Glomerular endothelial cell (primary cell): ENCODE measurements at regions not wholly inside any gene's neighbourhood (a gene's known extent, or its start where the extent isn't known, plus 50 kb on each side); places are given as distances from the start of the nearest gene placed in this dataset.
"Not testable (repeated sequence)": the region's sequence is repeated elsewhere in the genome, so short reads cannot be mapped to it uniquely, and the experiment has no call there.

Experiments used
- DNase-seq: peaks from one replicate; pipeline ENCODE4 v3.0.0-alpha.2; 2011; ENCODE audit warnings: low read depth, low spot score; ENCODE audit errors: extremely low read depth

GRCh38 chr14:44453433-44454171, 53.5 kb downstream of the FSCB start:
- no peak for DNase-seq

DNA sequence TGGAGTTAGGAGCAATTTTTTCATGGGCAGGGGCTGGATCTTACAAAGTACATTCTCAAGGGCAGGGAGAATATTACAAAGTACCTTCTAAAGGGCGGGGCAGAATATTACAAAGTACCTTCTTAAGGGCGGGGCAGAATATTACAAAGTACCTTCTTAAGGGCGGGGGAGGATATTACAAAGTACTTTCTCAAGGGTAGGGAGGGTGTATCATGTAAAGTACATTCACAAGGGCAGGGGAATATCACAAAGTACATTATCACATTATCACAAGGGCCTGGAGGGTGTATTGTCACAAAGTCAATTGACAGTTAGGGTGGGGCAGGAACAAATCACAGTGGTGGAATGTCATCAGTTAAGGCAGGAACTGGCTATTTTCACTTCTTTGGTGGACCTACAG, 56.9 kb downstream of the FSCB start:
- not testable (repeated sequence) for DNase-seq

DNA sequence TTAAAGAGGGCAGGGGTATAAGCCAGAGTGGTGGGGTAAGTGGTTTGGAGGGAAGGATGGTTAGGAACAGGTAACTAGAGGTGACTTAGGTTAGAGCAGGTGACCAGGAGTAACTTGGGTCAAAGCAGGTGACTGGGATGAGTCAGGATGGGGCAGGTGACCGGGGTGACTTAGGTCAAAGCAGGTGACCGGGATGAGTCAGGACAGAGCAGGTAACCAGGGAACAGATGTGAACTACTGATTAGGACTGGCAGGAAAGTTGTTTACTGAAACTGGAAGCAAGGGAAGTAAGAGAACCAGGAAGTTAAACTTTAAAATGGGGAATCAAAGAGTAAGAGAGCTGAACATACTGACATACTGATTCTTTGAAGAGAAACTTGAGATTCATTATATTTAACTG, 57.4 kb downstream of the FSCB start:
- DNase-seq = no peak

DNA sequence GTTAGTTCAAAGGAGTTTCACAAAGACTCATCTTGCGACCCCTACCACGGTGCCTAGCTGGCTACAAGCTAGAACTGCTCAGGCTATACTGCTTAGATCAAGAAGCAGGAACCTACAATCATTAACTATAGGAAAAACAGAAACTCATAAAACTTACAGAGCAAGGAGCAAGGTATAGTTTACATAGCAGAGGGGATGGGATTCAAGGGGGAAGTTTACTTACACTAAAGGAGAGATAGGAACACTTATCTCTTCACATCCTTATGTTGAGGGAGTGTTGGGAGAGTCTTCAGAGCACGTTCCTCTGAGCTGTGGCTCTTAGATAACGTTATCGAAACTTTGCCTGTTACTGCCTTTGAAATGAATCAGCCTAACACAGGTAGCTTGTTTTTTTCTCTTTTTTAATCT, 58.1 kb downstream of the FSCB start:
- no peak for DNase-seq

DNA sequence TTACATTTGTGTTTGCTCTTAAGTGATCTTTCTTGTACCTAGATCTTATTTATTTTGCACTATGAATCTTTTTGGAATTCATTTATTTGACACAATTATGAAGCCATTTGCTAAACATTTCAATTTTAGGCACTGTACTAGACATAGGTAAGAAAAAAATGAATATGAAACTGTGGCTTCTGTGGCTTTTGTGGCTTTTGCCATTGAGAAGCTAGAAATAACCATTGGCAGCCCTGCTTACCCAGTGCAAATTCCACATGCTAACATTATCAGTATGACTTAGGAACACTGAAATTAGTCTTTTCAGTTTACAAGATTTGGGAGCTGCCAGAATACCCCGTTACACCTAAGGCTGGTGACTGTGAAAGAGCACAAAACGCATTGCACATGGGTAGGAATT, 60.1 kb downstream of the FSCB start:
- no peak for DNase-seq

GRCh38 chr14:44444454-44444853, 62.6 kb downstream of the FSCB start:
- DNase-seq = no peak

DNA sequence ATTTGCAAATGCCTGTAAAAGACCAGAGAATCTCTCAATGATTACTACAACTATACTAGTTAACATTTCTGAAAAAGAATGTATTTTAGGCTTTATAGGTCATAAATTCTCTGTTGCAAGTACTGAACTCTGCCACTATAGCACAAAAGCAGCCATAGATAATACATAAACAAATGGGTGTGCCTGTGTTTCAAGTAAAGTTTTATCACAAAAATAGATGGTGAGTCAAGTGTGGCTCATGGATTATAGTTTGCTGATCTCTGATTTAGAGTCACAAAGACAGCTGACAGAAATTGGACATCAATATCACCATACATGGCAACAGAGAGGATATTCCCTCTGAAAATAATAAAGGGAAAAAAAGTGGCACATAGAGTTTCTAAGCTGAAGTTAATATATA, 68.1 kb downstream of the FSCB start:
- DNase-seq = no peak

GRCh38 chr14:44438221-44438620, 68.9 kb downstream of the FSCB start:
- no peak for DNase-seq

DNA sequence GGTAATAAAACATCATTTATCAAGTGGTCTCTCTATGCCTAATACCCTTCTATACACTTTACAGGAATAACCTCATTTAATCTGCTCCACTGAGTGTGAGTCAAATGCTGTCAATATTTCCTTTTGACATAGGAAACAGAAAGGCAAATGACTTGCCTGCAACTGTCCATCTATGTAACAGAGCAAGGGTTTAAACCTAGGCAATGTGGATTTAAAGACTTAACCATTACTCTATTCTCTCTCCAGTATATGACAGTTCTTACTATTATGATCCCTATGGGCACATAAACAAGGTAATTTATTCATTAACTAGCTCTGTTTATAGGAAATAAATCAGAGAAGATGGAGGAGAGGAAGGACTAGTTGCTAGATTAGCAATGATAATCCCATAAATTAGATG, 70.6 kb downstream of the FSCB start:
- no peak for DNase-seq

DNA sequence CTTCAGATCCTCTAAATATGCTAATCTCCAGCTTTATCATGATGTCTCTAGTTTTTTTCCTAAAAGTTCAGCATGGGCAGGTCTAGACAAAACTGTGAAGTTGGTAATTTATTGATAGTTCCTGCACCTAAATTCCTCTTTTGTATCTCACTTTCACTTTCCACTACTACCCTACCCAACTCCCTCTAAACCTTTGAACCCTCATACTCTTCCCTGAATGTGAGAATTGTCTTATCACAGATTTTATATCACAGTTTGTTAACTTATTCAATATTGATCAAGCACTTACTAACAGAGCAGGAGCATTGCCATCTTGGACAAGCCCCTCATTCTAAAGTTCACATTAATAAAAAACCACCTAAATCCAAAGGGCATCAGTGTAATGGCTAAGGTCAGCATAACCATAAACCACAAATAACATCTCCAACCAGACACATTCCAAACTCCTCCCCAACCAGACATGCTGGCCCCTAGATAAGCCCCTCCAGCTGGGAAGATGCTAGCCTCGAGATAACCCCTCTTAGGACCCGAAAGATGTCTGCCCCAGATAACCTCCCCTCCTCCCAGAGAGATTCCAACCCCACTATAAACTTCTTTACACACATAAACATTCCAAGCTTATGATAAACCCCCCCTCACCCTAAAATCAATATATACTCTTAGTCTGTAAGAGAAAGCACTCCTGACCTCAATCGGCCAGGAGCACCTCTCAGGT, 78.7 kb downstream of the FSCB start:
- no peak for DNase-seq

- DNase-seq = no peak
Measured at GRCh38 chr14:44422699-44423098, 84.4 kb downstream of the FSCB start.

- no peak for DNase-seq
Measured at GRCh38 chr14:44420226-44420625, 86.9 kb downstream of the FSCB start.

GRCh38 chr14:44418856-44419255, 88.2 kb downstream of the FSCB start:
- DNase-seq = no peak

DNA sequence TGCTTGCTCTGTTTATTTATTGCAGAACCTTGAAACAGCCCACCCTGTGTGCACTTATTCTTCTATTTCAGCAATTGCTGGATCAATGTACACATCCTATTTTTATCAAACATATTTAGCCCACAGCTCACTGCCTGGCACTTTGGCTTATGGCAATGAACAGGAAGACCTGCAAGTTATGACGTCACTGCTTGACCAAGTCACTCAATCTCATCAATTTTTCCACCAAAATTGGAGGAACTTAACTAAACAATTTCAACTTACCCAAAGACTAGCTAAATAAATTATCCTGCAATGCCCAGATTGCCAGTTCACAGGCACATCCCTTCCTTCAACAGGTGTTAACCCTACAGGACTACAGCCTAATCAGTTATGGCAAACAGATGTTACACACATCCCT, 89.3 kb downstream of the FSCB start:
- no peak for DNase-seq

DNA sequence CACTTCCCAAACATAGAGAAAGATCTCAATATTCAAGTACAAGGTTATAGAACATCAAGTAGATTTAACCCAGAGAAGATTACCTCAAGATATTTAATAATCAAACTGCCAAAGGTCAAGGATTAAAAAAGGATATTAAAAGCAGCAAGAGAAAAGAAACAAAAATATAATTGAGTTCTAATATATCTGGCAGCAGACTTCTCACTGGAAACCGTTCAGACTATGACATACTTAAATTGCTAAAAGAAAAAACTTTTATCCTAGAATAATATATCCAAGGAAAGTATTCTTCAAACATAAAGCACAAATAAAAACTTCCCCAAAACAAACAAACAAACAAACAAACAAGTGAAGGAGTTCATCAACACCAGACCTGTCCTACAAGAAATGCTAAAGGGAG, 92.4 kb downstream of the FSCB start:
- no peak for DNase-seq

DNA sequence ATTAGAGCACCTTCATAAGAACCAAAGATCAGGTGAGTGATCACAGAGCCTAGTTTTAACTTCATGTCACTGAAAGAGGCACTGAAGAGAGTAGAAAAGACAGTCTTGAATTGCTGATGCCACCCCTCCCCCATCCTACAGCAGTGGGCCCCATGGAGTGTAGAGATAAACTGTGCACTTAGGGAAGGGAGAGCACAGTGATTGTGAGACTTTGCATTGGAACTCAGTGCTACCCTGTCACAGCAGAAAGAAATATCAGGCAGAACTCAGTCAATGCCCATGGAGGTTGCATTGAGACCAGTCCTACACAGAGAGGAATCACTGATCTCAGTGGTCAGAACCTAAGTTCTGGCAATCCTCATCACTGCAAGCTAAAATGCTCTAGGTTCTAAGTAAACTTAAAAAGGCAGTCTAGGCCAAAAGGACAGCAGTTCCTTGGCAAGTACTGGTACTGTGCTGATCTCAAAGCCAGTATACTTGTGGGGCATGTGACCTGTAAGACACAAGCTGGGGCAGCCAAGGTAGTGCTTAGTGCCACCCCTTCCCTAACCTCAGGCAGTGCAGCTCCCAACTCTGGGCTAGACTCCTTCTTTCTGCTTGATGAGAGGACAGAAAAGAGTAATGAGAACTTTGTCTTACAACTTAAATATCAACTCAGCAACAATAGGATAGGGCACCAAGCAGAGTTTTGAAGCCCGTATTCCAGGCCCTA, 94.1 kb downstream of the FSCB start:
- no peak for DNase-seq

GRCh38 chr14:44405011-44405486, 102.0 kb downstream of the FSCB start:
- no peak for DNase-seq

DNA sequence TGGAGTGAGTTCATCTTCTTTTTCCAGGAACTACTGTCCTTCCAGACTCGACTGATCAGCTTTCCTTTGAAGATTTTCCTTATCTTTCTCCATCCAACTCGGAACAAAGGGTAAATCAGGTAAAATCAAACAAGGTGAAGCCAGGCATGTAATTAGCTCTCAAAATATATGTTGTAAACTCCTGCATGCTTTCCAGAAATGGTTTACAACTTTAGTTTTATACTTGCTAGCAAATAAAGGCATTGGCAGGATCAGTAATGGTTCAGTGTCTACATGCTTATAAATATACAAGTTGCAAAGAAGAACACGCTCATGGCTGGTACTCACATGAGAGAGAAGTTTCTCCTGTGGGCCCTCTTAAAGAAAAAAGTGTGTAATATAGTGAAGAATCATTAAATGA, 102.5 kb downstream of the FSCB start:
- DNase-seq = no peak

- no peak for DNase-seq
Measured at GRCh38 chr14:44404036-44404435, 103.0 kb downstream of the FSCB start.

DNA sequence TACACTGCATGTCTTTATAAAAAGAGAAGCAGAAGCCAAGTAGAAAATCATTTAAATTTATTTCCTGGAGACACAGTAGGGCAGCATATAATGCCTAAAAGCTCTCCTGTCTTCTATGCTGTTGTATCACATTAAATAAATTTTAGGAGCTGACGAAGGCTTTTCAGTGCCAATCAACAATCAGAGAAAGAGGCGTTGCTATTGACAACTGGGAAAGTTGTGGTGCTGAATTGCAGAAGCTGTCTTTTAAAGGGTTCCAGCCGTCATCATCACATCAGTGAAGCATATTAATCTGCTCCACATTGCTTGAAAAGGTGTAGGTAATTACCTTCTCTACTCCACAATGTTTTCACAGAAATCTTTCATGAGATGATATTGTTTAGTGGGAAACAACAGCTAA, 103.9 kb downstream of the FSCB start:
- DNase-seq = no peak

- DNase-seq = no peak
Measured at GRCh38 chr14:44396226-44396625, 110.9 kb downstream of the FSCB start.

DNA sequence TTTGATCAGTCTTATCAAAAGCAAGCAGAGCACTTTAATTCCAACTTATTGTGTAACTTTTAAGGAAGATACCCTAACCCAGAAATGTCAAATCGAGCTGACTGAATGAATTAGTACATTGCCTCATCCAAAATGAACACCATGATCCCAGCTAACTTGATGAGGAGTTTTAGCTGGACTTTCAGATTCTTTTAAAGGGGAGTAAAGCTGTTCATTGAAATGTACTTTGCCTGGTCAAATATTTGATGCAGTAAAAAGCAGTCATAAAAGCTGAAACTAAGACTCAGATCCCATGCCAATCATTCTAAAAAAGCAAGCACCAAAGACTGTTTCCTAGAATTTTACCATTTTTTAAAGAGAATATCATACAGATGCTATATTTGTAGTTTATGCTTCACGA, 114.1 kb downstream of the FSCB start:
- no peak for DNase-seq
